Erythroblast (primary cell): ENCODE measurements at regions not wholly inside any gene's neighbourhood (a gene's known extent, or its start where the extent isn't known, plus 50 kb on each side); places are given as distances from the start of the nearest gene placed in this dataset.

Source experiments
- GATA1 ChIP-seq: IDR thresholded peaks from 2 replicates; pipeline ENCODE4 v1.6.1; 2011; ENCODE audit warnings: low read depth, mild to moderate bottlenecking, control low read depth, low read length, moderate library complexity
- POLR2A ChIP-seq: IDR thresholded peaks from 2 replicates; pipeline ENCODE4 v1.6.1; 2011; ENCODE audit warnings: mild to moderate bottlenecking, low read length

- TF ChIP-seq POLR2A (no peak), GATA1 (no peak)
These were observed 621.7 kb upstream of the ACVR2A start for GRCh38 chr2:147223119-147223518.
